Upper lobe of left lung (tissue), 4 donors: ENCODE measurements at regions not wholly inside any gene's neighbourhood (a gene's known extent, or its start where the extent isn't known, plus 50 kb on each side); places are given as distances from the start of the nearest gene placed in this dataset.
"Not testable (repeated sequence)": the region's sequence is repeated elsewhere in the genome, so short reads cannot be mapped to it uniquely, and the experiment has no call there.

Experiments used
- CTCF ChIP-seq, 6 experiments: fragments of 450-650 bp in 4 of 6; fragments of 200-600 bp in 2 of 6; sonication (generic) in 2 of 6; IDR thresholded peaks; one replicate each; pipeline ENCODE4 v1.5.1; 2016 to 2019; ENCODE audit warnings: antibody characterized with exemption in 6 of 6
- POLR2A ChIP-seq, 4 donors: fragments of 450-650 bp; IDR thresholded peaks; one replicate each; pipeline ENCODE4 v1.5.1; 2016 to 2017; ENCODE audit warnings: antibody characterized with exemption in 4 of 4, mild to moderate bottlenecking in 2 of 4

DNA sequence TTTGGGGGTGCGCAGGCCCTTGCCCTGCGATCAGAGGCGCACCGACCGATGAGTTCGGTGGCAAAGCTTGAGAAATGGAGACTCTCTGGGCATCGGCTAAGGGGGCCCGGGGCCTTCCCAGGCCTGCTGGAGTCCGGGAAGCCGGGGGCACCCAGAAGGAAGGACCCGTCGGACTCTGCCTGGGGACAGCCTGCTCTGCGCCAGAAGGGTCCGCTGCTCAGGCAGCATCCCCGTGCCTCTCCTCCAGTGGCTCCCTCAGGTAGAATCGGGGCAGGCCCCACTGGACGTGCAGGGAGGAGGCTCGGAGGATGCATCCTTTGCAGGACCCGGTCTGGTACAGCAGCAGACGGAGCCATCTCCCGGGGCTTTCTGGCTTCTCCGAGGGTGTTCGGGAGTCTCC, 290.0 kb downstream of the PLS3 start:
- TF ChIP-seq CTCF, POLR2A (IDR thresholded peaks at IDR 0.05): not testable (repeated sequence)
